GM12864 (cell line): ENCODE measurements at regions not wholly inside any gene's neighbourhood (a gene's known extent, or its start where the extent isn't known, plus 50 kb on each side); places are given as distances from the start of the nearest gene placed in this dataset.

Experiments used
- DNase-seq: peaks from one replicate; pipeline ENCODE4 v3.0.0-alpha.2; 2011; ENCODE audit warnings: low read depth
- H3K4me3 ChIP-seq: 2 replicates; pipeline ENCODE4 v1.5.1; 2011; ENCODE audit warnings: mild to moderate bottlenecking, low read depth, low read length, control low read depth
- CTCF ChIP-seq: IDR thresholded peaks from 2 replicates; pipeline ENCODE4 v1.5.1; 2011; ENCODE audit warnings: low read depth, mild to moderate bottlenecking, moderate library complexity, low read length, control low read depth, inconsistent platforms; ENCODE audit errors: missing control alignments

GRCh38 chr9:16120231-16120641, 567.4 kb downstream of the CCDC171 start:
- DNase-seq: no peak
- no peak for TF ChIP-seq CTCF
- no peak overlapping the region for H3K4me3 ChIP-seq

- H3K4me3 ChIP-seq: no peak overlapping the region
- DNase-seq: no peak
- TF ChIP-seq CTCF: no peak
Observed at GRCh38 chr9:16120727-16121126, 567.9 kb downstream of the CCDC171 start.

GRCh38 chr9:16121168-16121567, 568.3 kb downstream of the CCDC171 start:
- DNase-seq: no peak
- TF ChIP-seq CTCF: no peak
- H3K4me3 ChIP-seq: no peak overlapping the region

- no peak overlapping the region for H3K4me3 ChIP-seq
- no peak for TF ChIP-seq CTCF
- no peak for DNase-seq
Observed at GRCh38 chr9:16121601-16122286, 568.9 kb downstream of the CCDC171 start.

GRCh38 chr9:16125629-16126028, 572.8 kb downstream of the CCDC171 start:
- no peak for TF ChIP-seq CTCF
- H3K4me3 ChIP-seq: no peak overlapping the region
- DNase-seq: no peak

- no peak for DNase-seq
- TF ChIP-seq CTCF: no peak
- H3K4me3 ChIP-seq: no peak overlapping the region
Observed at GRCh38 chr9:16126042-16126441, 573.2 kb downstream of the CCDC171 start.

- no peak overlapping the region for H3K4me3 ChIP-seq
- TF ChIP-seq CTCF: no peak
- no peak for DNase-seq
Observed at GRCh38 chr9:16128003-16128402, 575.2 kb downstream of the CCDC171 start.
